ENCODE measurements at regions not wholly inside any gene's neighbourhood (a gene's known extent, or its start where the extent isn't known, plus 50 kb on each side); places are given as distances from the start of the nearest gene placed in this dataset. TPM values are rescaled to one million over a fixed set of nuclear protein-coding genes. Genes with fewer than 3 reads are reported as not detected.

Small RNA genes in the stretch of these regions (small RNA-seq; reads per million reads assigned to genes)
- gene RF00477 (ENCODE audit: insufficient read length, low read depth): not detected
- gene RNU6-44P (ENCODE audit: insufficient read length, low read depth): not detected

Data from AG04450 (cell line).